ENCODE measurements at regions not wholly inside any gene's neighbourhood (a gene's known extent, or its start where the extent isn't known, plus 50 kb on each side); places are given as distances from the start of the nearest gene placed in this dataset.

GRCh38 chr3:165716592-165716991 lies 120.6 kb downstream of the BCHE start:
- TF ChIP-seq EZH2 (IDR thresholded peaks at IDR 0.05; ENCODE audit: low read length), result no peak
- no peak for TF ChIP-seq CTCF (optimal IDR thresholded peaks at IDR 0.05 in 1 of 3, IDR thresholded peaks at IDR 0.05 in 1 of 3, conservative IDR thresholded peaks at IDR 0.05 in 1 of 3; ENCODE audit: extremely low read depth in 1 of 3, insufficient read depth in 2 of 3, low read length in 3 of 3)
